ENCODE measurements at regions not wholly inside any gene's neighbourhood (a gene's known extent, or its start where the extent isn't known, plus 50 kb on each side); places are given as distances from the start of the nearest gene placed in this dataset.
"Not testable (repeated sequence)": the region's sequence is repeated elsewhere in the genome, so short reads cannot be mapped to it uniquely, and the experiment has no call there.

GRCh38 chr18:47370052-47370451 lies 118.6 kb upstream of the SKOR2 start:
- Histone ChIP-seq H3K36me3 (no peaks in the 10 kb centered on the region), H3K9me3 (no peaks in the 10 kb centered on the region), H3K27ac (no peak overlapping the region), H3K4me1 (no peaks in the 10 kb centered on the region), H3K4me3 (no peak overlapping the region), H3K27me3 (no peaks in the 10 kb centered on the region)
- no peak for DNase-seq (ENCODE audit: low spot score in 2 of 2)
- intact Hi-C loops (cut with DNase I), result no loop called here
- TF ChIP-seq, protein P1, sequence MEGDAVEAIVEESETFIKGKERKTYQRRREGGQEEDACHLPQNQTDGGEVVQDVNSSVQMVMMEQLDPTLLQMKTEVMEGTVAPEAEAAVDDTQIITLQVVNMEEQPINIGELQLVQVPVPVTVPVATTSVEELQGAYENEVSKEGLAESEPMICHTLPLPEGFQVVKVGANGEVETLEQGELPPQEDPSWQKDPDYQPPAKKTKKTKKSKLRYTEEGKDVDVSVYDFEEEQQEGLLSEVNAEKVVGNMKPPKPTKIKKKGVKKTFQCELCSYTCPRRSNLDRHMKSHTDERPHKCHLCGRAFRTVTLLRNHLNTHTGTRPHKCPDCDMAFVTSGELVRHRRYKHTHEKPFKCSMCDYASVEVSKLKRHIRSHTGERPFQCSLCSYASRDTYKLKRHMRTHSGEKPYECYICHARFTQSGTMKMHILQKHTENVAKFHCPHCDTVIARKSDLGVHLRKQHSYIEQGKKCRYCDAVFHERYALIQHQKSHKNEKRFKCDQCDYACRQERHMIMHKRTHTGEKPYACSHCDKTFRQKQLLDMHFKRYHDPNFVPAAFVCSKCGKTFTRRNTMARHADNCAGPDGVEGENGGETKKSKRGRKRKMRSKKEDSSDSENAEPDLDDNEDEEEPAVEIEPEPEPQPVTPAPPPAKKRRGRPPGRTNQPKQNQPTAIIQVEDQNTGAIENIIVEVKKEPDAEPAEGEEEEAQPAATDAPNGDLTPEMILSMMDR (IDR thresholded peaks at IDR 0.05), result no peak

DNA sequence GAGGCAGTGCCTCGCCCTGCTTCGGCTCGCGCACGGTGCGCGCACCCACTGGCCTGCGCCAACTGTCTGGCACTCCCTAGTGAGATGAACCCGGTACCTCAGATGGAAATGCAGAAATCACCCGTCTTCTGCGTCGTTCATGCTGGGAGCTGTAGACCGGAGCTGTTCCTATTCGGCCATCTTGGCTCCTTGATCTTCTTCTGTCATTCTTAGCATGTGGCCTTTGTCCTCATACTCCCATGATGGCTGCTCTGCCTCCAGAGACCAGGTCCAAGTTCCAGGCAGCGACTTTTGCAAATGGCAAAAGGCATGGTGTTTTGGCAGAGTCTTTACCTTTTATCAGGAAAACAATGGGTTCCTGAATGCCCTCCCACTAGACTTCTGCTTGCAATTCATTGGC lies 102.6 kb upstream of the SKOR2 start:
- H3K27me3 ChIP-seq; H3K4me3 ChIP-seq; intact Hi-C loops (cut with DNase I); H3K36me3 ChIP-seq; H3K27ac ChIP-seq; DNase-seq (ENCODE audit: low spot score in 2 of 2); H3K4me1 ChIP-seq; H3K9me3 ChIP-seq: not testable (repeated sequence)

GRCh38 chr18:47346016-47346415 lies 94.6 kb upstream of the SKOR2 start:
- TF ChIP-seq, protein P1 (IDR thresholded peaks at IDR 0.05), result no peak
- Histone ChIP-seq H3K27ac (no peak overlapping the region), H3K36me3 (no peaks in the 10 kb centered on the region), H3K9me3 (no peaks in the 10 kb centered on the region), H3K4me3 (no peak overlapping the region), H3K4me1 (no peaks in the 10 kb centered on the region), H3K27me3 (no peaks in the 10 kb centered on the region)
- intact Hi-C loops (cut with DNase I), result no loop called here
- no peak for DNase-seq (ENCODE audit: low spot score in 2 of 2)

GRCh38 chr18:47345291-47345690 lies 93.8 kb upstream of the SKOR2 start:
- Histone ChIP-seq H3K36me3 (no peaks in the 10 kb centered on the region), H3K9me3 (no peaks in the 10 kb centered on the region), H3K27me3 (no peaks in the 10 kb centered on the region), H3K4me3 (no peak overlapping the region), H3K27ac (no peak overlapping the region), H3K4me1 (no peaks in the 10 kb centered on the region)
- TF ChIP-seq, protein P1 (IDR thresholded peaks at IDR 0.05), result no peak
- no peak for DNase-seq (ENCODE audit: low spot score in 2 of 2)
- intact Hi-C loops (cut with DNase I), result no loop called here

- TF ChIP-seq, protein P1 (IDR thresholded peaks at IDR 0.05), result no peak
- Histone ChIP-seq H3K4me1 (no peaks in the 10 kb centered on the region), H3K4me3 (no peak overlapping the region), H3K27ac (no peak overlapping the region), H3K9me3 (no peaks in the 10 kb centered on the region), H3K36me3 (no peaks in the 10 kb centered on the region), H3K27me3 (no peaks in the 10 kb centered on the region)
- no peak for DNase-seq (ENCODE audit: low spot score in 2 of 2)
- intact Hi-C loops (cut with DNase I), result no loop called here
These were observed 91.8 kb upstream of the SKOR2 start for GRCh38 chr18:47343291-47343690.

DNA sequence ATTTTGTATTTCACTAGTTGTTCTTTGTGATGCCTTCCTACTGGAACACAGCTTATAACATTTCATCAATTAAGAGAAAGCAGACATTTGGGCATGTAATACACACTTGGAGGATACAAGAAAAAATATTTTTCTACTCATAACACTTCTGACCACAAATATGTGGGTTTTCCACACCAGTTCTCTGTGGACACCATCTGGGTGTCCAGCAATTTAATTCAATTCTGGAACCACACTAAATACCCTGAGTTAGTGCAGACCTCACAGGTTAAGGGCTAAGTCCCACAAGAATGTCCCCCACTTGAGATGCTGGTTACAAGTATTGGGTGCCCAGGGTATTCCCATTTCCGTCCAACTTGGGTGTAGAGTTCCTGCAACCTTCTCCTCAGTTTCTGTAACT lies 91.1 kb upstream of the SKOR2 start:
- H3K4me3 ChIP-seq, result no peak overlapping the region
- H3K4me1 ChIP-seq, result no peaks in the 10 kb centered on the region
- H3K27ac ChIP-seq, result no peak overlapping the region
- H3K27me3 ChIP-seq, result no peaks in the 10 kb centered on the region
- H3K36me3 ChIP-seq, result no peaks in the 10 kb centered on the region
- DNase-seq (ENCODE audit: low spot score in 2 of 2), result no peak
- TF ChIP-seq, protein P1 (IDR thresholded peaks at IDR 0.05), result no peak
- no peaks in the 10 kb centered on the region for H3K9me3 ChIP-seq
- intact Hi-C loops (cut with DNase I), result no loop called here

Measured in ascending aorta (tissue), 2 donors.